HL-60 (cell line): ENCODE measurements at regions not wholly inside any gene's neighbourhood (a gene's known extent, or its start where the extent isn't known, plus 50 kb on each side); places are given as distances from the start of the nearest gene placed in this dataset.

Experiments used
- DNase-seq, 2 experiments: peaks; one replicate each; pipeline ENCODE4 v3.0.0-alpha.2; 2010 to 2020; ENCODE audit warnings: low read depth in 1 of 2, low spot score in 1 of 2
- H3K27ac ChIP-seq: fragments of 250-450 bp; sonication (Bioruptor Pico); replicated peaks from 2 replicates; pipeline ENCODE4 v1.5.1; 2020; ENCODE audit warnings: mild to moderate bottlenecking, moderate library complexity
- H3K27me3 ChIP-seq: fragments of 250-450 bp; sonication (Bioruptor Pico); 2 replicates; pipeline ENCODE4 v1.5.1; 2021; ENCODE audit warnings: mild to moderate bottlenecking, moderate library complexity; ENCODE audit not compliant: insufficient read depth, poor library complexity, severe bottlenecking
- H3K4me3 ChIP-seq: replicated peaks from 2 replicates; pipeline ENCODE4 v1.5.1; 2011; ENCODE audit warnings: mild to moderate bottlenecking, control low read depth, low read length; ENCODE audit not compliant: insufficient read depth
- GABPA ChIP-seq: IDR thresholded peaks from 2 replicates; pipeline ENCODE4 v1.6.1; 2012; ENCODE audit warnings: low read depth
- POLR2AphosphoS5 ChIP-seq: IDR thresholded peaks from 2 replicates; pipeline ENCODE4 v1.6.1; 2012; ENCODE audit warnings: low read depth
- SPI1 ChIP-seq: IDR thresholded peaks from 2 replicates; pipeline ENCODE4 v1.6.1; 2012; ENCODE audit warnings: low read depth, mild to moderate bottlenecking, borderline replicate concordance
- TF ChIP-seq, protein P1 (sequence below): IDR thresholded peaks from one replicate; pipeline ENCODE4 v1.5.1; 2011; ENCODE audit warnings: low read length, control low read depth, inconsistent platforms; ENCODE audit not compliant: insufficient read depth
- TF ChIP-seq, protein P2 (sequence below): IDR thresholded peaks from 2 replicates; pipeline ENCODE4 v1.6.1; 2012; ENCODE audit warnings: low read depth; ENCODE audit not compliant: insufficient replicate concordance

DNA sequence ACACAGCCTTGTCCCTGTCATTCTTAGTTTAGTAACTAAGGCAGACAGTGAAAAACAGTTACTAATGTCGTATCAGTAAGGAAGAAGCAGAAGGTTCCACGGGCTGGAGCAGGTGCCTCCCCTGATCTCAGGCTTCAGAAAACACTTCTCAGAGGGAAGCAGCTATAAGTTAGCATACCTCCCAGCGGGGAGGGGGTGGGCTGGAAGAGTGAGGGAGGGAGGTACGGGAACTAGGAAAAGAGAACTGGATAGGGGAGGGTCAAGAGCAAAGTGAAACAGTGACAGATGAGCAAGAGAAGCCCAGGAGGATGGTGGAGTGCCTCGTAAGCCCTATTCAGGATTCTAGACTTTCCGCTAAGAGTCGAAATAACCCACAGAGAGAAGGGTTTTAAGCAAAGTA, 186.3 kb upstream of the XYLT1 start:
- Histone ChIP-seq H3K4me3 (no peak overlapping the region), H3K27ac (no peak overlapping the region), H3K27me3 (peaks cover 2% of the 10 kb centered on the region)
- no peak for DNase-seq
- TF ChIP-seq SPI1: no peak
- TF ChIP-seq, protein P1, sequence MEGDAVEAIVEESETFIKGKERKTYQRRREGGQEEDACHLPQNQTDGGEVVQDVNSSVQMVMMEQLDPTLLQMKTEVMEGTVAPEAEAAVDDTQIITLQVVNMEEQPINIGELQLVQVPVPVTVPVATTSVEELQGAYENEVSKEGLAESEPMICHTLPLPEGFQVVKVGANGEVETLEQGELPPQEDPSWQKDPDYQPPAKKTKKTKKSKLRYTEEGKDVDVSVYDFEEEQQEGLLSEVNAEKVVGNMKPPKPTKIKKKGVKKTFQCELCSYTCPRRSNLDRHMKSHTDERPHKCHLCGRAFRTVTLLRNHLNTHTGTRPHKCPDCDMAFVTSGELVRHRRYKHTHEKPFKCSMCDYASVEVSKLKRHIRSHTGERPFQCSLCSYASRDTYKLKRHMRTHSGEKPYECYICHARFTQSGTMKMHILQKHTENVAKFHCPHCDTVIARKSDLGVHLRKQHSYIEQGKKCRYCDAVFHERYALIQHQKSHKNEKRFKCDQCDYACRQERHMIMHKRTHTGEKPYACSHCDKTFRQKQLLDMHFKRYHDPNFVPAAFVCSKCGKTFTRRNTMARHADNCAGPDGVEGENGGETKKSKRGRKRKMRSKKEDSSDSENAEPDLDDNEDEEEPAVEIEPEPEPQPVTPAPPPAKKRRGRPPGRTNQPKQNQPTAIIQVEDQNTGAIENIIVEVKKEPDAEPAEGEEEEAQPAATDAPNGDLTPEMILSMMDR: no peak
- TF ChIP-seq GABPA: no peak

GRCh38 chr16:17654571-17654970, 183.8 kb upstream of the XYLT1 start:
- H3K27ac ChIP-seq: no peak overlapping the region
- H3K4me3 ChIP-seq: no peak overlapping the region
- peaks cover 2% of the 10 kb centered on the region for H3K27me3 ChIP-seq
- DNase-seq: no peak
- no peak for TF ChIP-seq POLR2AphosphoS5
- TF ChIP-seq, protein P2, sequence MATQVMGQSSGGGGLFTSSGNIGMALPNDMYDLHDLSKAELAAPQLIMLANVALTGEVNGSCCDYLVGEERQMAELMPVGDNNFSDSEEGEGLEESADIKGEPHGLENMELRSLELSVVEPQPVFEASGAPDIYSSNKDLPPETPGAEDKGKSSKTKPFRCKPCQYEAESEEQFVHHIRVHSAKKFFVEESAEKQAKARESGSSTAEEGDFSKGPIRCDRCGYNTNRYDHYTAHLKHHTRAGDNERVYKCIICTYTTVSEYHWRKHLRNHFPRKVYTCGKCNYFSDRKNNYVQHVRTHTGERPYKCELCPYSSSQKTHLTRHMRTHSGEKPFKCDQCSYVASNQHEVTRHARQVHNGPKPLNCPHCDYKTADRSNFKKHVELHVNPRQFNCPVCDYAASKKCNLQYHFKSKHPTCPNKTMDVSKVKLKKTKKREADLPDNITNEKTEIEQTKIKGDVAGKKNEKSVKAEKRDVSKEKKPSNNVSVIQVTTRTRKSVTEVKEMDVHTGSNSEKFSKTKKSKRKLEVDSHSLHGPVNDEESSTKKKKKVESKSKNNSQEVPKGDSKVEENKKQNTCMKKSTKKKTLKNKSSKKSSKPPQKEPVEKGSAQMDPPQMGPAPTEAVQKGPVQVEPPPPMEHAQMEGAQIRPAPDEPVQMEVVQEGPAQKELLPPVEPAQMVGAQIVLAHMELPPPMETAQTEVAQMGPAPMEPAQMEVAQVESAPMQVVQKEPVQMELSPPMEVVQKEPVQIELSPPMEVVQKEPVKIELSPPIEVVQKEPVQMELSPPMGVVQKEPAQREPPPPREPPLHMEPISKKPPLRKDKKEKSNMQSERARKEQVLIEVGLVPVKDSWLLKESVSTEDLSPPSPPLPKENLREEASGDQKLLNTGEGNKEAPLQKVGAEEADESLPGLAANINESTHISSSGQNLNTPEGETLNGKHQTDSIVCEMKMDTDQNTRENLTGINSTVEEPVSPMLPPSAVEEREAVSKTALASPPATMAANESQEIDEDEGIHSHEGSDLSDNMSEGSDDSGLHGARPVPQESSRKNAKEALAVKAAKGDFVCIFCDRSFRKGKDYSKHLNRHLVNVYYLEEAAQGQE: no peak
- TF ChIP-seq, protein P1: no peak
- no peak for TF ChIP-seq GABPA
- no peak for TF ChIP-seq SPI1

DNA sequence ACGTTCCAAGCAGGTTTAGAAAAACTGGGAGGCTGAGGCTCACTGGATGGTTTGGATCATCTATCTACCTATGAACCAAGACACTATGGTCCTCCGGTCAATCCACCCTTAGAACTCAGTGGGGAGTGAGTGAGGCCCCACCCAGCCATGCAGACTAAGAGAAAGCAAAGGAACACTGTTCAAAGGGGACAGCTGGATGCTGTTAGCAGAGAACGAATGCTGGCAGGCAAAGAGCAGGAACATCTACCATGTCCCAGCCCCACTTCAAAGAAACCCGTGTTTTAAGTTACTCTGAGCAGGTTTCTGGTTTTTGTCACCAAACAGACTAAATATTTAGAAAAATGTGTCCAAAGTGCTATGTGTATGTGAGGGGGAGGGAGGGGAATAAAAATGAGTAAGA, 183.4 kb upstream of the XYLT1 start:
- peaks cover 2% of the 10 kb centered on the region for H3K27me3 ChIP-seq
- DNase-seq: no peak
- no peak overlapping the region for H3K4me3 ChIP-seq
- no peak overlapping the region for H3K27ac ChIP-seq
- TF ChIP-seq, protein P2: no peak
- TF ChIP-seq GABPA (no peak), SPI1 (no peak), POLR2AphosphoS5 (no peak)
- TF ChIP-seq, protein P1: no peak
